ENCODE measurements at regions not wholly inside any gene's neighbourhood (a gene's known extent, or its start where the extent isn't known, plus 50 kb on each side); places are given as distances from the start of the nearest gene placed in this dataset.

DNA sequence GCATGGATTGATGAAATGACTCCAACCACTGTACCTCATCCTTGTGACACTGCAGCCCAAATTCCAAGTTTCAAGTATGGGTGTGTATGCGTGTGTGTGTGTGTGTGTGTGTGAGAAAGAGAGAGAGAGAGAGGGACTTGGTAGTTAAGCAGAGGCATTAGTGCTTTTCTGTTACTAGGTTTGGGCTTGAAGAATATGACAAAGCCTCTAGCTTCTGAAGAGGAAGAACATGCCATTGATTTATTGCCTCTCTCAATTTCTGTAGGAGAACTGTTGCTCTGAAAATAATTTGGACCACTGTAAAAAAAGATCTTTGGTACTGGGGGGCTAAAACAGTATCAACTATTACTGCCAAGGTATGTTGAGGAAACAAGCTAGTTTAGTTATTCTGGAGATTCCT lies 139.2 kb downstream of the AQP9 start:
- ATAC-seq: no peak

DNA sequence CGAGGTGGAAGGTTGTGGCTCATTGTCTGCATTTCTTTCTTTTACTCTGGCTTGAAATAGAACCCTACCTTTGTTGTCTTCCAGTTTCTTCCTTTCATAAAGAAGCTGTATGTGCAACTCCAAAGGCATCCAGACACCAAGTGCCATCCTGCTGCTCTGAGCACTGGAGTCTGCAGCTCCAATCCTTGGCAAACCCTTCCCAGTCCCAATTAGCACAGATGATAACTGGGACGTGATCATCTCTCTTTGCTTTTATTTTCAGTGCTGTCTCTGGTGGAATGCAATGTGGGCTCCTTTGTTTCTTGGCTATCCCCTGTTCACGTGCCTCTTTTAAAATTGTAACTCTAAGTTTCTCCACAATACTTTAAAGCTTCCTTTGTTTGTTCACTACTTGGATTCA lies 140.9 kb downstream of the AQP9 start:
- no peak for TF ChIP-seq RARB (CRISPR knock-in tag; IDR thresholded peaks at IDR 0.05)
- TF ChIP-seq ZNF8 (CRISPR knock-in tag; IDR thresholded peaks at IDR 0.05): no peak
- no peak for TF ChIP-seq TCF4 (CRISPR knock-in tag; IDR thresholded peaks at IDR 0.05; ENCODE audit: borderline replicate concordance)
- no peak for TF ChIP-seq GLIS3 (CRISPR knock-in tag; IDR thresholded peaks at IDR 0.05)
- no peak for TF ChIP-seq ISL1 (CRISPR knock-in tag; IDR thresholded peaks at IDR 0.05)
- TF ChIP-seq ARNTL (CRISPR knock-in tag; IDR thresholded peaks at IDR 0.05; ENCODE audit: borderline replicate concordance, low read depth): no peak
- no peak for TF ChIP-seq CREB5 (CRISPR knock-in tag; IDR thresholded peaks at IDR 0.05; ENCODE audit: low read depth)
- TF ChIP-seq CSRNP3 (CRISPR knock-in tag; IDR thresholded peaks at IDR 0.05): no peak
- TF ChIP-seq TOX (CRISPR knock-in tag; IDR thresholded peaks at IDR 0.05; ENCODE audit: borderline replicate concordance): no peak
- no peak for TF ChIP-seq ZFP3 (CRISPR knock-in tag; IDR thresholded peaks at IDR 0.05)
- no peak for TF ChIP-seq ESRRG (CRISPR knock-in tag; IDR thresholded peaks at IDR 0.05)
- TF ChIP-seq ZNF565 (CRISPR knock-in tag; conservative IDR thresholded peaks at IDR 0.05; ENCODE audit: low read depth): no peak
- no peak for TF ChIP-seq ZNF70 (CRISPR knock-in tag; IDR thresholded peaks at IDR 0.05)
- no peak for TF ChIP-seq CSDC2 (CRISPR knock-in tag; IDR thresholded peaks at IDR 0.05)
- no peak for ATAC-seq

More for the DNA sequence above, 139.2 kb downstream of the AQP9 start:
- no peak for TF ChIP-seq ZFP30 (CRISPR knock-in tag; IDR thresholded peaks at IDR 0.05)
- no peak for TF ChIP-seq ZFP3 (CRISPR knock-in tag; IDR thresholded peaks at IDR 0.05)
- TF ChIP-seq, protein P1, sequence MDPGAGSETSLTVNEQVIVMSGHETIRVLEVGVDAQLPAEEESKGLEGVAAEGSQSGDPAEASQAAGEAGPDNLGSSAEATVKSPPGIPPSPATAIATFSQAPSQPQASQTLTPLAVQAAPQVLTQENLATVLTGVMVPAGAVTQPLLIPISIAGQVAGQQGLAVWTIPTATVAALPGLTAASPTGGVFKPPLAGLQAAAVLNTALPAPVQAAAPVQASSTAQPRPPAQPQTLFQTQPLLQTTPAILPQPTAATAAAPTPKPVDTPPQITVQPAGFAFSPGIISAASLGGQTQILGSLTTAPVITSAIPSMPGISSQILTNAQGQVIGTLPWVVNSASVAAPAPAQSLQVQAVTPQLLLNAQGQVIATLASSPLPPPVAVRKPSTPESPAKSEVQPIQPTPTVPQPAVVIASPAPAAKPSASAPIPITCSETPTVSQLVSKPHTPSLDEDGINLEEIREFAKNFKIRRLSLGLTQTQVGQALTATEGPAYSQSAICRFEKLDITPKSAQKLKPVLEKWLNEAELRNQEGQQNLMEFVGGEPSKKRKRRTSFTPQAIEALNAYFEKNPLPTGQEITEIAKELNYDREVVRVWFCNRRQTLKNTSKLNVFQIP (CRISPR knock-in tag; IDR thresholded peaks at IDR 0.05; ENCODE audit: borderline replicate concordance, low read depth): no peak
- TF ChIP-seq RARB (CRISPR knock-in tag; IDR thresholded peaks at IDR 0.05): no peak
- no peak for TF ChIP-seq ARNTL (CRISPR knock-in tag; IDR thresholded peaks at IDR 0.05; ENCODE audit: borderline replicate concordance, low read depth)
- no peak for TF ChIP-seq ISL1 (CRISPR knock-in tag; IDR thresholded peaks at IDR 0.05)
- TF ChIP-seq ZNF565 (CRISPR knock-in tag; conservative IDR thresholded peaks at IDR 0.05; ENCODE audit: low read depth): no peak
- TF ChIP-seq CSRNP3 (CRISPR knock-in tag; IDR thresholded peaks at IDR 0.05): no peak
- TF ChIP-seq, protein P2, sequence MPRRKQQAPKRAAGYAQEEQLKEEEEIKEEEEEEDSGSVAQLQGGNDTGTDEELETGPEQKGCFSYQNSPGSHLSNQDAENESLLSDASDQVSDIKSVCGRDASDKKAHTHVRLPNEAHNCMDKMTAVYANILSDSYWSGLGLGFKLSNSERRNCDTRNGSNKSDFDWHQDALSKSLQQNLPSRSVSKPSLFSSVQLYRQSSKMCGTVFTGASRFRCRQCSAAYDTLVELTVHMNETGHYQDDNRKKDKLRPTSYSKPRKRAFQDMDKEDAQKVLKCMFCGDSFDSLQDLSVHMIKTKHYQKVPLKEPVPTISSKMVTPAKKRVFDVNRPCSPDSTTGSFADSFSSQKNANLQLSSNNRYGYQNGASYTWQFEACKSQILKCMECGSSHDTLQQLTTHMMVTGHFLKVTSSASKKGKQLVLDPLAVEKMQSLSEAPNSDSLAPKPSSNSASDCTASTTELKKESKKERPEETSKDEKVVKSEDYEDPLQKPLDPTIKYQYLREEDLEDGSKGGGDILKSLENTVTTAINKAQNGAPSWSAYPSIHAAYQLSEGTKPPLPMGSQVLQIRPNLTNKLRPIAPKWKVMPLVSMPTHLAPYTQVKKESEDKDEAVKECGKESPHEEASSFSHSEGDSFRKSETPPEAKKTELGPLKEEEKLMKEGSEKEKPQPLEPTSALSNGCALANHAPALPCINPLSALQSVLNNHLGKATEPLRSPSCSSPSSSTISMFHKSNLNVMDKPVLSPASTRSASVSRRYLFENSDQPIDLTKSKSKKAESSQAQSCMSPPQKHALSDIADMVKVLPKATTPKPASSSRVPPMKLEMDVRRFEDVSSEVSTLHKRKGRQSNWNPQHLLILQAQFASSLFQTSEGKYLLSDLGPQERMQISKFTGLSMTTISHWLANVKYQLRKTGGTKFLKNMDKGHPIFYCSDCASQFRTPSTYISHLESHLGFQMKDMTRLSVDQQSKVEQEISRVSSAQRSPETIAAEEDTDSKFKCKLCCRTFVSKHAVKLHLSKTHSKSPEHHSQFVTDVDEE (CRISPR knock-in tag; IDR thresholded peaks at IDR 0.05): no peak
- no peak for TF ChIP-seq OSR1 (CRISPR knock-in tag; IDR thresholded peaks at IDR 0.05)
- TF ChIP-seq ZNF8 (CRISPR knock-in tag; IDR thresholded peaks at IDR 0.05): no peak
- no peak for TF ChIP-seq CREB5 (CRISPR knock-in tag; IDR thresholded peaks at IDR 0.05; ENCODE audit: low read depth)
- no peak for TF ChIP-seq GLIS3 (CRISPR knock-in tag; IDR thresholded peaks at IDR 0.05)

DNA sequence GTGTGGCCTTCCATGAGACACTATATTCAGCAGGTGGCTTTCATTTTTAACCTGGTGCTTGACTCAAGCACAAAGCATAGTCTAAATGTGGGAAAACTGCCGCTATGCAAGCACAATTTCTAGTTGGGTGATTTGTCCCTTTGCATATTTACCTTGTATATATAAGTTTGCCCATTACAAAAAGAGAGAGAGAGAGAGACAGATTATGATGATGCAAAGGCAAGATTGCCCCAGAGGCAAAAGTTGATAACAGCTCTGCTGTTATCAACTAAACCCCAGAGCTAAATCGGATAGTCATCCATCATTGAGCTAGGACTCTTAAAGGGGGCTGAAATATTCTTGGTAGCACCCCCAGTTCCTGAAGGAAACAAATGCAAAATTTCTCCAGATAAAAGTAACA lies 141.5 kb downstream of the AQP9 start:
- TF ChIP-seq ZC3H10 (CRISPR knock-in tag; IDR thresholded peaks at IDR 0.05) (no peak), ZFP3 (CRISPR knock-in tag; IDR thresholded peaks at IDR 0.05) (peak; percentile 82), PATZ1 (CRISPR knock-in tag; IDR thresholded peaks at IDR 0.05; ENCODE audit: borderline replicate concordance) (no peak)
- no peak for ATAC-seq
